GM21786 (cell line): ENCODE measurements at regions not wholly inside any gene's neighbourhood (a gene's known extent, or its start where the extent isn't known, plus 50 kb on each side); places are given as distances from the start of the nearest gene placed in this dataset.

Source experiments
- ATAC-seq: cut with Tn5 transposase; IDR thresholded peaks from one replicate; pipeline ENCODE4 v1.9.1; 2021; ENCODE audit not compliant: unreplicated experiment

- no peak for ATAC-seq
Observed at GRCh38 chr1:208537198-208537597, 293.0 kb upstream of the PLXNA2 start.

- no peak for ATAC-seq
Observed at GRCh38 chr1:208538078-208538477, 293.9 kb upstream of the PLXNA2 start.

- no peak for ATAC-seq
Observed at GRCh38 chr1:208538587-208538986, 294.4 kb upstream of the PLXNA2 start.

DNA sequence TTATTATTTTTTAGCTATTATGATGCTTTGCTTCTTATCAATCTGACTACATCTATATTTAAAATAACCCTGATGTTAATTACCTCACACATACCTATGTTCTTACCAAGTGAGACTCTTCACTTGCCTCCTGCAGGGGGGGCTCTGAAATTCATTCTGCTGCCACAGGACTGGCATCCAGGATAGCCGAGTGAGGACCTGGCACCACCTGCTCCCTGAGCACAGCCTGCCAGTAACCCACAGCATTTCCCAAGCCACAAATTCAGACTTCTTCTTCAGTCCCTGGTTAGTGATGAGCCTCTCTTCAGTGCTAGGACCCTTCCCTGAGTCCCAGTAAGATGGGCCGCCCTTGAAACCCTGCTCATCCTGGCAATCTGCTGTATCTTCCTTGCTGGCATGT, 296.5 kb upstream of the PLXNA2 start:
- ATAC-seq = no peak

DNA sequence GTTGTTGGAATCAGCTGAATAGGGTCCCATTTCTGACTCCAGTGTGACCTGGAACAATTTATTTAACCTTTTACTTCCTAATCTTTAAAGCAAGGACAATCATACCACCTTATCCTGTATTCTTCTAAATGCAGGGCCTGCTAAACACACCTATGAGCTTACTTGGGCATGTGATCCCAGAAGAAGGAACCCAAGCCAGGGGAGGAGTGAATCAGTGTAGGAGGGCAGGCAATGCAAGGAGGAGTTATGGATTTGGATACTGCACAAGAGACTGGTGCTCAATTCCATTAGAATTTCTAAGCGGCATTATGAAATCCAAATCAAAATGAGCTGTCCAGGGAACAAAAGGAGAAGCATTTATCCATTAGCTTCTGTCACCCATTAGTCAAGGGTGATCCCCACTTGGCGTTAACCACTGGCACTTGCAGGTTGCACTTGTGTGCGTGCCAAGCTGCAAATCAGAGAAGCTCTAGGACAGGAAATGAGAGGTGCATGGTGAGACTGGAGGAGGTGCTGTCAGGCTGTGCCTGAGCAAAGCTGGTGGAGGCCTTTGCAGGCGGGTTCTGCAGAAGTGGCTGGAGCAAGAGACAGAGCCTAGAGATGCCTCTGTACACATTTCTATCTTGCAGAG, 297.2 kb upstream of the PLXNA2 start:
- ATAC-seq = peak; percentile 53

DNA sequence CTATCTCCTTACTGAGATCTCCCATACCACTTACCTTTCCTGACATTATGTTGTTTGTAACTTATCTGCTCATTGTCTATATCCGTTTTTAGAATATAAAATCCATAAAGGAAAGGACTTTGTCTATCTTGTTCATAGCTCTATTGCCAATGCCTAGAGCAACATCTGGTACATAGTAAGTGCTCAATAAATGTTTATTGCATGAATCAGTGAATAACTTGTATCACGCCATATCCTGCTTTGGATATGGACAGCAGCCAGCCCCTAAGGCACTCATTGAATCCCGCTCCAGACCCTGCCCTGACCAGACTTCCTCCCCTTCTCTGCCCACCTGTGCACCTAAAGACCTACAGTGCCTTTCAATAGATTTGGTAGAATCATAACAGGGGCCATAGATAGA, 298.1 kb upstream of the PLXNA2 start:
- no peak for ATAC-seq

GRCh38 chr1:208544053-208544452, 299.9 kb upstream of the PLXNA2 start:
- ATAC-seq = no peak

DNA sequence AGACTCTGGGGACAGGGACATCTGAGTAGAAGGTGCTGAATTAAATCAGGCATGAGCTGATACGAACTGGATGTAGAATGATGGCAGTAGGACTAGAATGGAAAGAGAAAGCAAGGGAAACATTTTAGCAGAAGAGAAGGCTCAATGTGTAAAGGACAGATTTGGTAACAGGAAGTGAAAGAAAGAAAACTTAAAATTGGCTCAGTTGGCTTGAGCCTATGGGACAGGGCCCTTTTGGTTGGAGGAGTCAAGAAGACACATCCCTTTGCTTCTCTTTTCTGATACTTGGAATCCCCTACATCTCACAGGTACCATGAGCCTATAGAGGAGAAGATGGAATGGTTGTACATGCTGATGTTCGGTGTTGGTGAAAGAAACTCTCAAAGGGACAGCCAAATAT, 300.6 kb upstream of the PLXNA2 start:
- ATAC-seq = no peak

DNA sequence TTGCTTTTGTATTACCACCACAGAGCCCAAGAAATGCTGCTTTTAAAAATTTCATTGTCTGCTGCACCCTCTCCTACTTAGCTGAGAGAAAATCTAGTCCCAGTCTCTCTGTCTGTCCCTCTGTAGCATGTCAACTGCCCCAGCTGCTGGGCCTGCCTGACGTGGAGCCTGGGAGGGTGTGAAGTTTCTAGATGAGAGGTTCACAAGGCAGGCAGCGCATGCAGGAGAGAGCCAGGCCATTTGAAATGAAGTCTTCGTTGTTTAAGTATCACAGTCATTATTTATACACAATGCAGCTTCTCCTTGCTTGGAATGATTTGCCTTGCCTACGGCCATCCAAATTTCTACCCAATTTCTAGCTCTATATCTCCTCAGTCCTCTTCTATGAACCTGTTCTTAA, 306.8 kb upstream of the PLXNA2 start:
- no peak for ATAC-seq

- ATAC-seq = no peak
Observed at GRCh38 chr1:208551633-208552320, 307.6 kb upstream of the PLXNA2 start.

- ATAC-seq = no peak
Observed at GRCh38 chr1:208552928-208553327, 308.7 kb upstream of the PLXNA2 start.

DNA sequence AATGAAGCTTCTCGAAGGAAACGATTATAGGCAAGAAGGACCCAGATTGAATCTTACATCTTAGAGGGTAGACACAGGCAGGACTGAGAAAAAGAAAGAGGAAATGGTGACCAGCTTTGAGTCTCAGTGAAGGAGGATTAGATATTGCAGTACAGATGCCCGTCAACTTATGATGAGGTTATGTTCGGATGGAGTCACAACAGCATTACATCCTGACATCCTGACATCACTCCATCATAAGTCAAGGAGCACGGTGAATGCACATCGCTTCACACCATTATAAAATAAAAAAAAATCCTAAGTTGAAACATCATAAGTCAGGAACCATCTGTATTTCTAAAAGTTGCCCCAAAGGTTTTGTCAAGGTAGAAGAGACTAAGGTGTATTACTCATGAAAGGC, 312.3 kb upstream of the PLXNA2 start:
- ATAC-seq = no peak

DNA sequence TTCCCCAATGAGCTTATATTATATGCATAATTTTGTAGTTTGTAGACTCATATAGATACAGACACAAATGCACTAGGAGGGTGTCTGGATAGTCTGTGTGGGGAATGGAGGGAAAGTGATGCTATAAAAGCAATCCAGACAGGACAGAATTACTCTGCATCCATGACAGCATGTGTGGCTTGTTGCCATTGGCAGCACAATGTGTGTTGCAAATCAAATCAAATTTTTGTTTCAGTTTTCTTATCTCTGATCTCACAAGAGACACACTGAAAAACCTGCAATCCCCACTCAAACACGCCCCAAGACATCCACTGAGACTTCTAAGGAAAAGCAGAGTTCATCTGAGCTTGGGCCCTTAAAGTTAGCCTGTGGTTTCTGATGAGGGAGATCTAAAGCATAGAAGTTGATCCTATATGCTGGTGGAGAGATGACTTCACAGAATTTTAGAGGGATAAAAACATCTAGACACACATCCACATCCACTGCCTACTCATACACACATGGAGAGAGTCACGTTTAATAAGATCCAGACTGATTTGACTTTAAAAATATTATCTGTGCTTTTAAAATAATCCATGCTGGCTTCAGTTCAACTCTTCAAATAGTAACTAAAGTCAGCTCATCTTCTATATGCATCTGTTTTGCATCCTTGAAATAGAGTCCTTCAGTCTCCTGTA, 313.0 kb upstream of the PLXNA2 start:
- no peak for ATAC-seq

DNA sequence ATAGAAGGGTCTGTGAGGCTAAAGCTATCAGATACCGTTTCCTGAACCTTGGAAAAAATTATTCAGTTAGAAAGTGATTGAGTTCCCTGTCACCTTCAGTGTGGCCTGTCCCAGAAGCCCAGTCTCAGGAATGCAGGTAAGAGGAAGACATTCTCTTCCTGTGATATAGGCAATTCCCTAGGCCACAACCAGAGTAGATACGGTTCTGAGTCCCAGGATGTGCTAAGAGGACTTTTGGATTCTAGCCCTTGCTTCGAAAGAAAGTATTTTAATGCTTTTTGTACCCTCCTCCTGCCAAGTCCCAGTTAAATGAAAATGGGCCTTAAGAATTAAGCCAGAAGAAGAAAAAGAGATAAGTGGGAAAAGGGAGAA, 313.5 kb upstream of the PLXNA2 start:
- no peak for ATAC-seq

DNA sequence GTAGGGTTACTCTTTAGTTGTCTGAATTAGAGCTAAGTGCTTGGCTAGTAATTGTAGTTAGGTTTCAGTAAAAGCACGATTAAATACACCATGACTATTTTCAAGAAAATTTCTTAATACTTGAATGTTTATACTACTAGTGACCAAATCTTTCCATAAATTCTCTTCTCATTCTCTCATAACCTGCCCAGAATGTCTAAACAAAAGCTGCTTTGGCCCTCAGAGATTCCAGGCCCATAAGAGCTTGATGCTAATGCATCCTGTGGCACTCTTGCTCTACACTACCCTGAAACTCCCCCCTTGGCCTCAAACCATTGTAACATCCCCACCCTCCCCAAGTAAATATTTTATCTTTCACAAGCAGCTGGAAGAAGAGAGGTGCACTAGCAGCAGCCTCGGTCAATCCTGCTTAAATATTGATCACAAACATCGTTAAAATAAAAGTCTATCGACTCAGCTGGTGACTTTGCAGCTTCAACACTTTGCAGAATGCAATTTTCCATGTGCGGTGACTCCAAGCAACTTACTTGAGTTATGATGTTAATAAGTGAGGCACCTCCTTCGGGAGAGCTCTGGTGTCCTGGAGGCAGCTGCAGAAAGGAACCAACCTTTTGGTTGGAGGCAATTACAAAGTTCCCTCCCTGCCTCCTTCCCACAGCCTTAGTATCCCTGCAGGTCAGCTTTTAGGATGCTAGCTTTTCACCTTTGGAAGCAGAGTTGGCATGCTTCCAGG, 315.6 kb upstream of the PLXNA2 start:
- no peak for ATAC-seq

DNA sequence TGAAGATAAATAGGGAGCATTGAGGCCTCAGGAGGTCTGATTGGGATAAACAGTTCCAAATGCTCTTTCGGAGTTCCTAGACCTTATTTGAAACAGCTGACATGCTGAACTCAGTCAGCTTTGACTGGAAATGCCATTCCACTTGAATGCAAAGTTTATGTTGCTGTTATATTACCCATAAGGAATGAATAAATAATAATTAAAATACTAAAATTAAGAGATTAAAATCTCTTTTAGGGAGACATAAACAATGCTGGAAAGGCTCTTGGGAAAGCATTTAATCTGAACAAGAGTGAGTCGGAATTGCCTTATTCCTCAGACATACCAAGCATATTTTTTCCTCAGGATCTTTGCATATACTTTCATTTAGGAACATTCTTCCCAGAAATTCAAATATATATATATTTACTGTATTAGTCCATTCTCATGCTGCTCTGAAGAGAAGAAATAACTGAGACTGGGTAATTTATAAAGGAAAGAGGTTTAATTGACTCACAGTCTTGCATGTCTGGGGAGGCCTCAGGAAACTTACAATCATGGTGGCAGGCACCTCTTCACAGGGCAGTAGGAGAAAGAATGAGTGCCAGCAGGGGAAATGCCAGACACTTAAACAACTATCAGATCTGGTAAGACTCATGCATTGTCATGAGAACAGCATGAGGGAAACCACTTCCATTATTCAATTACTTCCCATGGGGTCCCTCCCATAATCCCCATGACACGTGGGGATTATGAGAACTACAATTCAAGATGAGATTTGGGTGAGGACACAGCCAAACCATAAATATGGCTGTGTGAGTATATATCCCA, 318.2 kb upstream of the PLXNA2 start:
- ATAC-seq = no peak

DNA sequence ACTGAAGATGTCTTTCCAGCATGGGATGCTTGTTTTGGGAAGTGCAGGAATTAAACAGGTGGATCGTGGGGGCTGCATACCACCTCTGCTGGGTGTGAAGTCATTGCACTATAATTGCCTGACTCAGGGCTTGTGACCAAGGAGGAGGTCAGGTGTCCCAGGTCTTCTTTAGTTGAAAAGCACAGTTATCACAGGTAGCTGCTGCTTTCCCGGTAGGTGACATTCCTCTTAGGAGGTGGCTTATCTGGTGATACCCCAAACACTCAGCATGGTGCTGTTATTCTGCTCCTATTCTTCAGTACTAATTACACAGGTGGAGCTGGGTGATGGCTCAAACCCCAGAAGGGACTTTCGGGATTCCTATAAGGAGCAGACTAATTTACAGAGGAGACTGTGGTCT, 320.3 kb upstream of the PLXNA2 start:
- ATAC-seq = no peak

DNA sequence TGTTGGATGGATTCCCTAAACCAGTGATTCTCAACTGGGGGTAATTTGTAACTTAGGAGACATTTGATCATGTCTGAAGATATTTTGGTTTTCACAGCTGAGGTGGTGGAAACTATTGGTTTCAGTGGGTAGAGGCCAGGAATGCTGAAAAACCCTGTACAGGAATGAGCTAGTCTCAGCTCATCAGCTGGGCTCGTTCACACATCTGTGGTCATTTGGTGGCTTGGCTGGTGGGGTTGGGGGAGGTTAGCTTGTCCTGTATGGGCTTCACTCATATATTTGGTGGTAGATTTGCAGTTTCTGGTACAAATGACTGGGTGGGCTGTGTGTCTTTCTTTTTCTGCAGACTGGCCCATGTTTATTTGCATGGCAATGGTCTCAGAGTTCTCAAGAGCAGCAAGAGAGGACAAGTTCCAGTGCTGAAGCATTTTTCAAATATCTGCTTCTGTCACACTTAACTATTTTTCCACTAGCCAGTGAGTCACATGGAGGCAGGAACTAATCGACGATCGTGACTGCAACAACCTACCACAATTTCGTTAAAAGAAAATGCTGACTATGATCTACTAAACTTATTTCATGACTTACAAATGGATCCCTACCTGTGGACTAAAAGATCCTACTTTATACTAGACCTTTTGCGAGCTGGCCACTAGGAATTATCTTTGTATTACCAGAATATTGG, 321.7 kb upstream of the PLXNA2 start:
- ATAC-seq = no peak

- no peak for ATAC-seq
Observed at GRCh38 chr1:208569181-208569580, 325.0 kb upstream of the PLXNA2 start.

GRCh38 chr1:208570362-208570761, 326.2 kb upstream of the PLXNA2 start:
- no peak for ATAC-seq
